ENCODE measurements at regions not wholly inside any gene's neighbourhood (a gene's known extent, or its start where the extent isn't known, plus 50 kb on each side); places are given as distances from the start of the nearest gene placed in this dataset.

DNA sequence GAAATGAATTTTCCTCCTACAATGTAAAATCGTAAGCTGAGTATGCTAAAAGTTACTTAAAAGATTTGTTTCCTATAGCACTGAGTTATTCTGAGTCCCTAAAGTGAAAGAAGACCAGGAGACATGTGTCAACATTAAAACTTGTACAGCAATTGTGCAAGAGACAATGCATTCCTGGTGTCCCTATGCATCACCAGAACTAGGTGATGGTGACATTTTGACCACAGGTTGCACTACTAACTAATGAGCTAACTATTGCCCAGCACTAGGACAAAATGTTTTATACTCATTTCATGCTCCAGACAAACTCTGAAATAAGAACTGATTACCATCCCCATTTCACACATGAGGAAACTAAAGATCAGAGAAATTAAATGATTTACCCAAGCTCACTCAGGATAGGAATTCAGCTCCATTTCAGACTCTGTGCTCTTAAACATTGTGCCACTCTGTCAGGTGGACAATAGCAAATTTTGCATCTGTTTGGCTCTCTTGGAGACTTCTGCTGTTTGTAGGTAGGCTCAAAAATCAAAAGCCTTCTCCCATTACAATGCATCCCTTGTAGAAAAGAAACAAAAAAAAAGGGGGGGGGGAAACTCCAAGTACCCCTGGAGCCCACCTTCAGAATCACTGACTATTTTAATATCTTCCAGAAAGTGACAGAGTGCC, 269.2 kb downstream of the ACTL7B start:
- TF ChIP-seq, protein P1, sequence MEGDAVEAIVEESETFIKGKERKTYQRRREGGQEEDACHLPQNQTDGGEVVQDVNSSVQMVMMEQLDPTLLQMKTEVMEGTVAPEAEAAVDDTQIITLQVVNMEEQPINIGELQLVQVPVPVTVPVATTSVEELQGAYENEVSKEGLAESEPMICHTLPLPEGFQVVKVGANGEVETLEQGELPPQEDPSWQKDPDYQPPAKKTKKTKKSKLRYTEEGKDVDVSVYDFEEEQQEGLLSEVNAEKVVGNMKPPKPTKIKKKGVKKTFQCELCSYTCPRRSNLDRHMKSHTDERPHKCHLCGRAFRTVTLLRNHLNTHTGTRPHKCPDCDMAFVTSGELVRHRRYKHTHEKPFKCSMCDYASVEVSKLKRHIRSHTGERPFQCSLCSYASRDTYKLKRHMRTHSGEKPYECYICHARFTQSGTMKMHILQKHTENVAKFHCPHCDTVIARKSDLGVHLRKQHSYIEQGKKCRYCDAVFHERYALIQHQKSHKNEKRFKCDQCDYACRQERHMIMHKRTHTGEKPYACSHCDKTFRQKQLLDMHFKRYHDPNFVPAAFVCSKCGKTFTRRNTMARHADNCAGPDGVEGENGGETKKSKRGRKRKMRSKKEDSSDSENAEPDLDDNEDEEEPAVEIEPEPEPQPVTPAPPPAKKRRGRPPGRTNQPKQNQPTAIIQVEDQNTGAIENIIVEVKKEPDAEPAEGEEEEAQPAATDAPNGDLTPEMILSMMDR (IDR thresholded peaks at IDR 0.05): no peak

DNA sequence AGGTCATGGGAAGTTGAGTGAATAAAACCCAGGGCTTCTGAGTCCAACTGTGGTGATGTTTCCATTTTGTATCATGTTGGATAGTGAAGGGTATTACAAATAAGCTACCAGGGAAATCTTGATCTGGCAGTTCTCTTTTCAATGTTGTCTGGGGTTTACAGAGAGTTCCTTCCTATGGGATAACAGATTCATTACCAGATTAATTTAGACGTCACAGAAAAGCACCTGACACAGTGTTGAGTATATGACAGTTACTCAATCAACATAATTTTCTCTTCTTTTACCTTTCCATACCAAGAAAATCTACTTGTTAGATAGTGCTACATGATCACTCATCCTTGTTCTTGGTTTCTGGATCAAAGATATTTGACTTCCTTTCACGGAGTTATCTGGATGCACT, 270.9 kb downstream of the ACTL7B start:
- TF ChIP-seq, protein P1 (IDR thresholded peaks at IDR 0.05): no peak

DNA sequence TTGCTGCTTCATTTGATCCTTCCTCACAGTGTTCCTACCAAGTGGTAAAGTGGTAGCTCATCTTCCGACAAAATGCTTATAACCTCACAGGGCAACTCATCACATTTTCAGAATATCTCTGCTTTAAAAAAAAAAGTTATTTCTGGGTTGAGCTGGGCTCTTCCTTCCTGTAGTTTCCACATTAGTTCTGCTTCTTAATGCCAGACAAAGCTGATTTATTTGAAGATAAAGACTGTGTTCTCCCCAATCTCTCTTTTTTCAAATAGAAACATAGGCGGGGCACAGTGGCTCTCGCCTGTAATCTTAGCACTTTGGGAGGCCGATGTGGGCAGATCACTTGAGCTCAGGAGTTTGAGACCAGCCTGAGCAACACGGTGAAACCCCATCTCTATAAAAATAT, 273.1 kb downstream of the ACTL7B start:
- TF ChIP-seq, protein P1 (IDR thresholded peaks at IDR 0.05): no peak

DNA sequence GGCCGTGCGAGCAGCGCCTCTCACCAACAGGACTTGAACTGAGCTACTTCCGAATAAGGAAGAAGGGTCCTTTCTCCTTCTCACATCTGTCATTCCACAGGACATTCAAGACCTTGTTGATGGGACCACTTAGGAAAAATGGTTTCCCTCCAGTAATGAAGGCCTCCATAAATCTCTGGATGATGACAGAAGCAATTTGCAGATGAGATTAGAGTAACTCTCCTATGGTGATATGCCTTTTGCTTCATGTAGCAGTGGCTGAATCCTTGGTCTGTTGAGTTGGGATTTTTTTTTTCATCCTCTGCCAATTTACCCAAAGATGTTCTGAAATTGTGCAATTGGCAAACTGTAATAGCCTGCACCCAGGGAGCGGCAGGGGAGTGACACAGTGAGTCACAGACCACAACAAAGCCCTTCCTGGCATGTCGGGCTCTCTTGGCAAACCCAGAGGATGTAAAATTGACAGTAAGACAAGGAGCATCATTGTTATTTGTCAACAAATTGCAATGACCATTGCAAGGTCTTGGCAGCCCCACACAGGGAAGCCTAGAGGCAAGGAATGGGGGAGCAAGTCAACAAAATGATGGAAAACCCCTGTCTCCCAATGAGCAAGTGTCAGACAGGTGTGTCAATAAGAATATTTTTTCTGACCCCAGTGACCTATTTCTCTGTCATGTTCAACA, 275.9 kb downstream of the ACTL7B start:
- TF ChIP-seq, protein P1 (IDR thresholded peaks at IDR 0.05): no peak

DNA sequence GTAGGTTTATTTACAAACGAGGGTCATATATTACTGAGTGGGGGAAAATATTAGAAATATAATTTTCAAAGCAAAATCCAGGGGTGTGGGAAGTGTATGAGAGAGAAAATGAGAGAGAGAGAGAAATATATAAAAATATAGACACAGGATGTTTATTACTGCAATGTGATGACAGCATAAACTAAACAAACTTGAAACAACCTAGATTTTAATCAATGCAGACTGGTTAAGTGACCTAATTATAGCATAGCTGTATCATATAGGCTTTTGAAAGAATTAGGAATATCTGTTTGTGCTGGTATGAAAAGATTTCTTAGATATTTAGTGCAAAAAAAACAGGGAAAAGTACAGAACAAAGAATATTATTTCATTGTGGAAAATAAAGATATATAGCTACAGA, 280.5 kb downstream of the ACTL7B start:
- TF ChIP-seq, protein P1 (IDR thresholded peaks at IDR 0.05): no peak

DNA sequence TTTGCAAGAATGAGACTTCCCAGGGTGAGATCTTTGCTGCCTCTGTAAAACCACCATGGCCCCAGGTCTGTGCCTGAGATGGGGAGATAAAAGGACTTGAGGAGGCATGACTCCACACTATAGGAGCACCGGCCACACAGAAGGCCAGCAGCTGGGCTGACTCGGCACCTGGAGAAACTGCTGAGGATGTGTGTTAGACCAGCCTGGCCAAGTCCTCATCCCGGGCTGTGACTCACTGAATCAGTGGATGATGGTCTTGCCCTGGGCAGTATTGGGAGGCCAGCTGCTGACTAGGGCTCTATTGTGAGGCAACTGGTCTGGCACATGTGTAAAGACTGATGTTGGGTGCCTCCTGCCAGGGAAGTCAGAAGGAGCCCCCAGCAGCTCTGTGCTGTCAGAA, 286.2 kb downstream of the ACTL7B start:
- TF ChIP-seq, protein P1 (IDR thresholded peaks at IDR 0.05): no peak

DNA sequence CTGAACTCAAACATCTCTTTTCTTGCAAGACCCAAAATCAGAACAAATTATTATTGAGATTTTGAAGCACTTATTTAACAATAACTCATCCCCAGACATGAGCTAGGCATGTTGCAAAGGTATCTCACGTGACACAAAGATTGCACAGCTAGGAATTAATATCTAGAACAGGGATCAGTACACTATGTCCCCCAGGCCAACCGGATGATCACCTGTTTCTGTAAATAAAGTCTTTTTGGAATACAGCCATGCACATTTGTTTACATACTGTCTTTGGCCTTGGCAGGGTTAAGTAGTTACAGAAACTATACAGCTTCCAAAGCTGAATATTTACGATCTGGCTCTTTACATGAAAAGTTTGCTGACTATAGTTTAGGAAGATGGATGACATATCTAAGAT, 287.7 kb downstream of the ACTL7B start:
- TF ChIP-seq, protein P1 (IDR thresholded peaks at IDR 0.05): no peak

Measured in LNCAP (cell line).